Nephron progenitor cell (in vitro differentiated cells): ENCODE measurements at regions not wholly inside any gene's neighbourhood (a gene's known extent, or its start where the extent isn't known, plus 50 kb on each side); places are given as distances from the start of the nearest gene placed in this dataset.
A peak's percentile ranks its signal among the peaks of the same experiment; 100 is the strongest.

ENCODE experiments used
- DNase-seq: peaks from one replicate; pipeline ENCODE4 v3.0.0; 2021
- H3K27ac Mint-ChIP-seq: 2 replicates; pipeline ENCODE4 v1.8.0; 2021; ENCODE audit warnings: mild to moderate bottlenecking, moderate library complexity, mixed read lengths
- H3K27me3 Mint-ChIP-seq: 2 replicates; pipeline ENCODE4 v1.8.0; 2021; ENCODE audit warnings: mild to moderate bottlenecking, low read depth, mixed read lengths; ENCODE audit not compliant: poor library complexity
- H3K36me3 Mint-ChIP-seq: 2 replicates; pipeline ENCODE4 v1.8.0; 2021; ENCODE audit warnings: low read depth, mixed read lengths
- H3K4me1 Mint-ChIP-seq: 2 replicates; pipeline ENCODE4 v1.8.0; 2021; ENCODE audit warnings: mixed read lengths
- H3K4me3 Mint-ChIP-seq: 2 replicates; pipeline ENCODE4 v1.8.0; 2021; ENCODE audit warnings: mild to moderate bottlenecking, moderate library complexity, mixed read lengths
- H3K9me3 Mint-ChIP-seq: 2 replicates; pipeline ENCODE4 v1.8.0; 2021; ENCODE audit warnings: mild to moderate bottlenecking, moderate library complexity, mixed read lengths
- CTCF ChIP-seq: fragments of 200-600 bp; sonication (generic); IDR thresholded peaks from 2 replicates; pipeline ENCODE4 v1.5.0; 2021; ENCODE audit warnings: antibody characterized with exemption

DNA sequence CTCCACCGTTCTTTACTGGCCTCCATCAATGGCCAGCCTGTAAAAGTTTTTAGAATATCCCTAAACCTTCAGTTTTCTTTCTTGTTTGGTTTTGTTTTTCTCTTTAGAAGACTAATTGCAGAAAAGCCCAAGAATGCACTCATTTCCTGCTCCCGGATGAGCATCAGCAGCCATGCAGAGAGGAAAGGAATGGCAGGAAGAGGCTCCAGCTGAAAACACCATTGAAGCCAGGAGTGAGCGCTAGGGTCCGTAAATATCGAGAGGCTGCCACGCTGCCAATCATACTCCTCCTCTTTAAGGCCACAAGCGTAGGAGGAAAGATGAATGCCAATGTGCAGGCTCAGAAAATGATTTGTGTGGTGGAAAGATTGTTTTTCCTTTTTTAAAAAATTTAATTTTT lies 57.4 kb upstream of the UBE2L5 start:
- peaks cover 6% of the 10 kb centered on the region for H3K9me3 Mint-ChIP-seq
- no peaks in the 10 kb centered on the region for H3K36me3 Mint-ChIP-seq
- H3K27ac Mint-ChIP-seq: peak overlapping the region; percentile 94
- DNase-seq: peak; percentile 20
- peaks cover 53% of the 10 kb centered on the region for H3K4me1 Mint-ChIP-seq
- no peak for TF ChIP-seq CTCF
- H3K4me3 Mint-ChIP-seq: no peak overlapping the region
- peaks cover 9% of the 10 kb centered on the region for H3K27me3 Mint-ChIP-seq

DNA sequence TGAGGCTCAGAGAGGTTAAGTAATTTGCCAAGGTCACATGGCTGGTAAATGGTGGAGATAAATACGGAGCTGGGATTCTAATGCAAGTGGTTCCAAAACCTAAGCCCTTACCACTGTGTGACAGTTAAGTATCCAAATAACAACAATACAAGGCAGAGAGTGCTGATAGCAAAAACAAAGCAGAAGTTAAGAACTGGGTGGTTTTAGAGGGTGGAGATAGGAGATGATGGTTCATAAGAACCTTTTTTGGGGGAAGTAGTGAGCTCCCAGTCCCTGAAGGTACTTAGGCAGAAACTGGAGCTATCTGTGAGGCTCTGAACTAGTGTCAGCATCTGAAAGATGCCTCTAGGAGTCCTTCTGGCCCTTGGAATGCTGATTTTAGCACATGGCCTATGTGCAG lies 56.2 kb upstream of the UBE2L5 start:
- no peak for DNase-seq
- Mint-ChIP-seq H3K4me1 (peaks cover 53% of the 10 kb centered on the region), H3K27me3 (peaks cover 6% of the 10 kb centered on the region), H3K9me3 (peaks cover 6% of the 10 kb centered on the region), H3K36me3 (no peaks in the 10 kb centered on the region), H3K4me3 (no peak overlapping the region), H3K27ac (no peak overlapping the region)
- TF ChIP-seq CTCF: no peak

- H3K9me3 Mint-ChIP-seq: peaks cover 6% of the 10 kb centered on the region
- peaks cover 6% of the 10 kb centered on the region for H3K27me3 Mint-ChIP-seq
- no peak for DNase-seq
- peak overlapping the region; percentile 15 for H3K27ac Mint-ChIP-seq
- peaks cover 55% of the 10 kb centered on the region for H3K4me1 Mint-ChIP-seq
- no peak for TF ChIP-seq CTCF
- H3K36me3 Mint-ChIP-seq: no peaks in the 10 kb centered on the region
- H3K4me3 Mint-ChIP-seq: no peak overlapping the region
These were observed 55.0 kb upstream of the UBE2L5 start for GRCh38 chr13:30367296-30367695.

DNA sequence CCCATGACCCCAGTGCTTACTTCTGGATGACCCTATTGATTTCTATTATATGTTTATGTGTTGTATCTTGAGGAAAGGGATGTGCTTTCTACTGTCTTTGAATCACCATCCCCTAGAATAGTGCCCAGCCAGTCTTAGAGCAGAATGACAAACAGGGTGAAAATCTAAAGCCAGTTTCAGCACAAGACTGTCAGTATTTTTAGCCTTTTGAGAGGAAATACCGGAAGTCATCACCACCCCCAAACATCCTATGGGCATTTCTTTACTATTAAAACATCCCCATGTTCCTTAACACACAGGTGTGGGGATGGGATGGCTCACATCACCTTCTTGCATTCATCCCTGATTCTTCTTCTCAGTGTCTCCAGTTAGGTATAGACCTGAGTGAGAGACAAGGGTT lies 52.1 kb upstream of the UBE2L5 start:
- H3K9me3 Mint-ChIP-seq: peaks cover 6% of the 10 kb centered on the region
- DNase-seq: no peak
- H3K4me3 Mint-ChIP-seq: no peak overlapping the region
- TF ChIP-seq CTCF: no peak
- H3K27ac Mint-ChIP-seq: no peak overlapping the region
- H3K27me3 Mint-ChIP-seq: peaks cover 9% of the 10 kb centered on the region
- no peaks in the 10 kb centered on the region for H3K36me3 Mint-ChIP-seq
- H3K4me1 Mint-ChIP-seq: peaks cover 35% of the 10 kb centered on the region

DNA sequence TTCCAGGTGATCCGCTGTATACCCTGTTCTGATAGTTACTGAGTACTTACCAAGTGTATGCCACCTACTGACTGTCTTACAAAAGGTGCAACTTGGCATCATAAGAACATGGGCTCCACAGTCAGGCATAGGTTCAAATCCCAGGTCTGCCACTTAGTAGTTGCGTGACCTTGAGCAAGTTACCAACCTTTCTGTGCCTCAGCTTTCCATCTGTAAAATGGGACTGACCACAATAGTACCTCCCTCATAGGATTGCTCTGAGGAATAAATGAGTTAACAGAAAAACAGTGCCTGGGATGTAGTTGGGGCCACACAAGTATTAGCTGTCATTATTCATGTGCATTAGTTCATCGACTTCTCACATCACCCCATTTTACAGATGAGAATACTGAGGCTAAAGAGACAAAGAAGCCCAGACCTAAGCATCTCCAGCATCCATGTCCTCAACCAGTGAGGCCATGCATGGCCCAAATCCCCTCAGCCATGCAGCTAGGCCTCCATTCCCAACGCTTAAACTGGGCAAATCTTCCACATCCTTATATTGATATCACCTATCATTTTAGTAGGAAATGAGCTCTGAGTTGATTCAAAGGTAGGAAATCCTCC lies 51.3 kb upstream of the UBE2L5 start:
- Mint-ChIP-seq H3K4me1 (peaks cover 32% of the 10 kb centered on the region), H3K36me3 (no peaks in the 10 kb centered on the region), H3K9me3 (peaks cover 6% of the 10 kb centered on the region), H3K27ac (no peak overlapping the region), H3K27me3 (peaks cover 7% of the 10 kb centered on the region), H3K4me3 (no peak overlapping the region)
- no peak for DNase-seq
- no peak for TF ChIP-seq CTCF

- Mint-ChIP-seq H3K4me1 (peaks cover 38% of the 10 kb centered on the region), H3K9me3 (peaks cover 6% of the 10 kb centered on the region), H3K27ac (peak overlapping the region; percentile 76), H3K4me3 (no peak overlapping the region), H3K36me3 (no peaks in the 10 kb centered on the region), H3K27me3 (peaks cover 7% of the 10 kb centered on the region)
- DNase-seq: no peak
- no peak for TF ChIP-seq CTCF
These were observed 50.5 kb upstream of the UBE2L5 start for GRCh38 chr13:30371649-30372265.
